Germinal center (tissue), 1 donor: ENCODE measurements at regions not wholly inside any gene's neighbourhood (a gene's known extent, or its start where the extent isn't known, plus 50 kb on each side); places are given as distances from the start of the nearest gene placed in this dataset.

Experiments
- DNase-seq: peaks from one replicate; pipeline ENCODE4 v3.0.0; 2012; ENCODE audit warnings: mixed read lengths, low spot score

GRCh38 chr6:54640911-54641310 is 205.7 kb upstream of the FAM83B start:
- no peak for DNase-seq

GRCh38 chr6:54646069-54646950 is 200.3 kb upstream of the FAM83B start:
- DNase-seq: no peak

GRCh38 chr6:54646951-54647664 is 199.5 kb upstream of the FAM83B start:
- DNase-seq: no peak

- DNase-seq: no peak
Observed at GRCh38 chr6:54654381-54654780, 192.2 kb upstream of the FAM83B start.

- DNase-seq: no peak
Observed at GRCh38 chr6:54655162-54655561, 191.4 kb upstream of the FAM83B start.

GRCh38 chr6:54665278-54665677 is 181.3 kb upstream of the FAM83B start:
- DNase-seq: no peak

GRCh38 chr6:54680531-54680930 is 166.0 kb upstream of the FAM83B start:
- DNase-seq: no peak

GRCh38 chr6:54681267-54681666 is 165.3 kb upstream of the FAM83B start:
- DNase-seq: no peak

GRCh38 chr6:54681987-54682386 is 164.6 kb upstream of the FAM83B start:
- DNase-seq: no peak

- DNase-seq: no peak
Observed at GRCh38 chr6:54689620-54690019, 157.0 kb upstream of the FAM83B start.

GRCh38 chr6:54690596-54690995 is 156.0 kb upstream of the FAM83B start:
- DNase-seq: no peak

- DNase-seq: no peak
Observed at GRCh38 chr6:54694928-54695532, 151.5 kb upstream of the FAM83B start.

- DNase-seq: no peak
Observed at GRCh38 chr6:54695815-54696214, 150.8 kb upstream of the FAM83B start.

GRCh38 chr6:54697424-54697823 is 149.1 kb upstream of the FAM83B start:
- DNase-seq: no peak

- DNase-seq: no peak
Observed at GRCh38 chr6:54698974-54699373, 147.6 kb upstream of the FAM83B start.

GRCh38 chr6:54700158-54700557 is 146.4 kb upstream of the FAM83B start:
- no peak for DNase-seq

GRCh38 chr6:54702772-54703171 is 143.8 kb upstream of the FAM83B start:
- no peak for DNase-seq

GRCh38 chr6:54706391-54706790 is 140.2 kb upstream of the FAM83B start:
- no peak for DNase-seq

- no peak for DNase-seq
Observed at GRCh38 chr6:54706844-54707605, 139.5 kb upstream of the FAM83B start.

GRCh38 chr6:54710456-54710855 is 136.1 kb upstream of the FAM83B start:
- DNase-seq: no peak

- no peak for DNase-seq
Observed at GRCh38 chr6:54716010-54716409, 130.6 kb upstream of the FAM83B start.

GRCh38 chr6:54716877-54717276 is 129.7 kb upstream of the FAM83B start:
- no peak for DNase-seq
